Tibial artery (tissue), 4 donors: ENCODE measurements at regions not wholly inside any gene's neighbourhood (a gene's known extent, or its start where the extent isn't known, plus 50 kb on each side); places are given as distances from the start of the nearest gene placed in this dataset.
"Not testable (repeated sequence)": the region's sequence is repeated elsewhere in the genome, so short reads cannot be mapped to it uniquely, and the experiment has no call there.

Experiments
- DNase-seq, 2 donors: peaks; one replicate each; pipeline ENCODE4 v3.0.0-alpha.2; 2019
- H3K27ac ChIP-seq, 2 donors: fragments of 200-600 bp; sonication (generic) in 1 of 2; 1 replicate in 1 of 2; 2 replicates in 1 of 2; pipeline ENCODE4 v1.5.1; 2018 to 2019; ENCODE audit warnings: mild to moderate bottlenecking in 1 of 2
- H3K27me3 ChIP-seq, 2 donors: fragments of 200-600 bp; sonication (generic) in 1 of 2; one replicate each; pipeline versions ENCODE4 v1.5.1 to v1.6.0; 2016 to 2019
- H3K36me3 ChIP-seq, 3 donors: fragments of 200-600 bp; sonication (generic) in 2 of 3; one replicate each; pipeline ENCODE4 v1.5.1; 2016 to 2019; ENCODE audit warnings: mild to moderate bottlenecking in 2 of 3
- H3K4me1 ChIP-seq, 4 donors: fragments of 200-600 bp; sonication (generic) in 2 of 4; 1 replicate in 3 of 4; 2 replicates in 1 of 4; pipeline ENCODE4 v1.5.1; 2016 to 2019
- H3K4me3 ChIP-seq, 2 donors: fragments of 200-600 bp; sonication (generic) in 1 of 2; 1 replicate in 1 of 2; 2 replicates in 1 of 2; pipeline ENCODE4 v1.5.1; 2018 to 2019; ENCODE audit warnings: mild to moderate bottlenecking in 2 of 2
- H3K9me3 ChIP-seq, 3 donors: fragments of 200-600 bp; sonication (generic) in 1 of 3; one replicate each; pipeline ENCODE4 v1.5.1; 2016 to 2019
- CTCF ChIP-seq, 2 experiments: fragments of 200-600 bp in 1 of 2; fragments of 450-650 bp in 1 of 2; IDR thresholded peaks; one replicate each; pipeline ENCODE4 v1.5.1; 2017 to 2019; ENCODE audit warnings: antibody characterized with exemption in 2 of 2, mild to moderate bottlenecking in 1 of 2, moderate library complexity in 1 of 2
- intact Hi-C: fragments of 100-400 bp; cut with DNase I; formaldehyde crosslinking; loops from one replicate; pipeline ENCODE4 v1.15.0; 2023; ENCODE audit warnings: low total_unique reads

DNA sequence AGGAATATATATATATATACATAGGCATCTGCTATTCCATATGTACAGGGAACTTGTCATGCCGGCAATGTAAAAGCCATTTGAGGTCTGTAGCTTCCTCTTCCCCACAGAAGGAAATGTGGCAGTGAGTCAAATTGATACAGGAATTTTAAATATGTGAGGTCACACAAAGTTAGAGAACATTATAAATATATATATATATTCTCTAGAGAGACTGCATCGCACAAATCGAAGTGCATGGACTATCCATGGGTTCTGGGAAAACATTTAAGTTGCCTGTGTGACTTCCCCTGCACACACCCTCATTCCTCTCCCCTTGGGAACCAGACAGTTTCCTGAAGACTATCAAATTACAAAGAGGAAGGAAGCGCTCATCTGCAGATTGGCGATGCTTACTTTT, 100.9 kb upstream of the CCDC91 start:
- no peak for TF ChIP-seq CTCF (IDR thresholded peaks at IDR 0.05)
- H3K27ac ChIP-seq: no peak overlapping the region
- H3K9me3 ChIP-seq: no peaks in the 10 kb centered on the region
- no peak overlapping the region for H3K4me3 ChIP-seq
- H3K36me3 ChIP-seq: no peaks in the 10 kb centered on the region
- no peaks in the 10 kb centered on the region for H3K27me3 ChIP-seq
- no peak for DNase-seq
- intact Hi-C loops: no loop called here
- H3K4me1 ChIP-seq: peaks cover 0 to 15% (median 2%) of the 10 kb centered on the region in 4 donors

DNA sequence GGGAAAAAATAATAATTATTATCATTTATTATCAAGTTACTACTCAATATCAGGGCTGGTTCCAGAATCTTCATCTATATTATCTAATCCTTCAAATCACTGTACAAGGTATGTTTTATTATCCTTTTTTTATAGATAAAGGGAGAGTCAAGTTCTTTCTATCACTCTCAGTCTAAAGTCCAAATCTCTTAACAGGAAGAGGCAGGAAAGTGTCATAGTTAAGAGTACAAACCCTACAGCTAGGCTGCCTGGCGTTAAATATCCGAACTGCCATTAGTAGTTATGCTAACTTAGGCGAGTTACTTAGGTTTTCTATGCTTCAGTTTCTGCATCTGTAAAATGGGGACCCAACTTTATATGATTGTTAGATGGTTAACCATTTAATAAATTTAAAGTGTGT, 99.4 kb upstream of the CCDC91 start:
- no peak for TF ChIP-seq CTCF (IDR thresholded peaks at IDR 0.05)
- Histone ChIP-seq H3K4me1 (peaks cover 0 to 15% (median 2%) of the 10 kb centered on the region in 4 donors), H3K27me3 (no peaks in the 10 kb centered on the region), H3K27ac (no peak overlapping the region), H3K36me3 (no peaks in the 10 kb centered on the region), H3K4me3 (no peak overlapping the region), H3K9me3 (no peaks in the 10 kb centered on the region)
- intact Hi-C loops: no loop called here
- no peak for DNase-seq

- no peaks in the 10 kb centered on the region for H3K9me3 ChIP-seq
- H3K27ac ChIP-seq: no peak overlapping the region
- TF ChIP-seq CTCF (IDR thresholded peaks at IDR 0.05): no peak
- intact Hi-C loops: no loop called here
- no peaks in the 10 kb centered on the region for H3K27me3 ChIP-seq
- H3K36me3 ChIP-seq: no peaks in the 10 kb centered on the region
- no peak overlapping the region for H3K4me3 ChIP-seq
- DNase-seq: no peak
- H3K4me1 ChIP-seq: peaks cover 0 to 4% (median 0%) of the 10 kb centered on the region in 4 donors
Measured at GRCh38 chr12:28092396-28092795, 97.9 kb upstream of the CCDC91 start.

DNA sequence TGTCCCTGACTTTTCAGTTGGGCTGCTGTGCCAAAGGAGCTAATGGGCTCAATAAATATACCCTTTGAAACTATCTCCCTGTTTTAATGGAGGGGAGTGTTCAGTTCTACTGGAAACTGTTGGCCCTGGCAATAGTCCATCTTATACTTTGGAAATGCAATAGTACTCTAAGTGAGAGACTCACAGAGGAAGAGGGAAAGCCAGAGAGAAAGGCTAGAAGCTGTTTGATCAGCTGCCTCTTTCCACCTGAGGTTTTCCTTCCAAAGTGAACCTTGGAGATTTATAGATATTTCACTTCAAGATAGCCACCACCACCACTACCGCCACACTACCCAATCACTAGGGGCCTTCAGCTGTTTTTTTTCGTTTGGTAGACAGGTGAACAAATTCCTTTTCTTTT, 93.6 kb upstream of the CCDC91 start:
- Histone ChIP-seq H3K4me1 (no peaks in the 10 kb centered on the region), H3K27ac (no peak overlapping the region), H3K4me3 (no peak overlapping the region), H3K36me3 (no peaks in the 10 kb centered on the region), H3K27me3 (no peaks in the 10 kb centered on the region), H3K9me3 (no peaks in the 10 kb centered on the region)
- TF ChIP-seq CTCF (IDR thresholded peaks at IDR 0.05): no peak
- intact Hi-C loops: no loop called here
- no peak for DNase-seq

DNA sequence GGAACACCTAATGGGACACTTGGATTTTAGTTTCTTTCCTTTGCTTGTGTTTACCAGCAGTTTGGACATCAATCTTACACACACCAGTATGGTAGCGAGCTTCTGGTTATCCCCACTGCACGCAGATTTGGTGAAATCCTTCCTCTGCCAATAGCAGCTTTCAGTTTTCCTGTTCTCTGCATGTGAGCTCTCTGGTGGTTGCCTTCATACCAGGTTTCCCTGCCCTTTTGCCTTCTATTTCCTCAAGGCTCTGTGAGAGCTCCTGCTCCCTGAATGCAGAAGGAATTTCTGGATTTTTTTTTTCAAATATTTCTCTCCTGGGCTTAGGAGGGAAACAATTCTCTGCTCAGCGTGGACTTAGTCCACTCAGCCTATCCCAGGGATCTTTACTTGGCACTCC, 93.0 kb upstream of the CCDC91 start:
- H3K4me1 ChIP-seq: no peaks in the 10 kb centered on the region
- no peaks in the 10 kb centered on the region for H3K27me3 ChIP-seq
- no peak overlapping the region for H3K27ac ChIP-seq
- TF ChIP-seq CTCF (IDR thresholded peaks at IDR 0.05): no peak
- H3K36me3 ChIP-seq: no peaks in the 10 kb centered on the region
- H3K9me3 ChIP-seq: no peaks in the 10 kb centered on the region
- H3K4me3 ChIP-seq: no peak overlapping the region
- intact Hi-C loops: no loop called here
- no peak for DNase-seq

- intact Hi-C loops, H3K27ac ChIP-seq, H3K4me3 ChIP-seq, H3K9me3 ChIP-seq, H3K27me3 ChIP-seq, H3K4me1 ChIP-seq, H3K36me3 ChIP-seq, DNase-seq: not testable (repeated sequence)
Measured at GRCh38 chr12:28099245-28099644, 91.0 kb upstream of the CCDC91 start.
